H9 (cell line): ENCODE measurements at regions not wholly inside any gene's neighbourhood (a gene's known extent, or its start where the extent isn't known, plus 50 kb on each side); places are given as distances from the start of the nearest gene placed in this dataset.

ENCODE experiments used
- DNase-seq: peaks from one replicate; pipeline ENCODE4 v3.0.0-alpha.2; 2017
- H2AFZ ChIP-seq: one replicate; pipeline ENCODE4 v1.6.1; 2013; ENCODE audit warnings: mild to moderate bottlenecking, low read length, control low read depth, moderate library complexity
- H2AK5ac ChIP-seq: 2 replicates; pipeline ENCODE4 v1.6.1; 2013; ENCODE audit warnings: low read length, control low read depth, mixed read lengths; ENCODE audit not compliant: insufficient read length
- H2BK120ac ChIP-seq: one replicate; pipeline ENCODE4 v1.6.1; 2013; ENCODE audit warnings: low read depth, mild to moderate bottlenecking, low read length, control low read depth, inconsistent platforms; ENCODE audit not compliant: poor library complexity, severe bottlenecking
- H2BK12ac ChIP-seq: 2 replicates; pipeline ENCODE4 v1.6.1; 2013; ENCODE audit warnings: low read length, control low read depth, mixed read lengths, low read depth; ENCODE audit not compliant: insufficient read length
- H2BK15ac ChIP-seq: 2 replicates; pipeline ENCODE4 v1.6.1; 2013; ENCODE audit warnings: low read depth, low read length, control low read depth
- H2BK20ac ChIP-seq: one replicate; pipeline ENCODE4 v1.6.1; 2013; ENCODE audit warnings: low read depth, mild to moderate bottlenecking, low read length, control low read depth, inconsistent platforms; ENCODE audit not compliant: poor library complexity, severe bottlenecking
- H2BK5ac ChIP-seq: 2 replicates; pipeline ENCODE4 v1.6.1; 2013; ENCODE audit warnings: low read length, control low read depth, mixed read lengths; ENCODE audit not compliant: insufficient read length
- H3K14ac ChIP-seq: 2 replicates; pipeline ENCODE4 v1.6.1; 2013; ENCODE audit warnings: low read length, control low read depth; ENCODE audit not compliant: insufficient read depth
- H3K18ac ChIP-seq: 2 replicates; pipeline ENCODE4 v1.6.1; 2013; ENCODE audit warnings: low read depth, mild to moderate bottlenecking, mixed read lengths, low read length, control low read depth; ENCODE audit not compliant: insufficient read length
- H3K23ac ChIP-seq: 2 replicates; pipeline ENCODE4 v1.6.1; 2013; ENCODE audit warnings: low read length, control low read depth, mixed read lengths, low read depth; ENCODE audit not compliant: insufficient read length
- H3K23me2 ChIP-seq: 2 replicates; pipeline ENCODE4 v1.6.1; 2013; ENCODE audit warnings: low read depth, mild to moderate bottlenecking, mixed read lengths, low read length, control low read depth; ENCODE audit not compliant: insufficient read length, poor library complexity, severe bottlenecking
- H3K27ac ChIP-seq: 2 replicates; pipeline ENCODE4 v1.5.1; 2013; ENCODE audit warnings: low read length, control low read depth, mixed read lengths, low read depth; ENCODE audit not compliant: insufficient read length
- H3K27me3 ChIP-seq: 2 replicates; pipeline ENCODE4 v1.6.1; 2013; ENCODE audit warnings: low read length, control low read depth, inconsistent platforms; ENCODE audit not compliant: insufficient read depth
- H3K4ac ChIP-seq: 2 replicates; pipeline ENCODE4 v1.6.1; 2013; ENCODE audit warnings: low read depth, mild to moderate bottlenecking, control low read depth, inconsistent platforms, low read length, moderate library complexity
- H3K4me1 ChIP-seq: 2 replicates; pipeline ENCODE4 v1.6.1; 2013; ENCODE audit warnings: low read length, control low read depth, inconsistent platforms; ENCODE audit not compliant: insufficient read depth
- H3K4me2 ChIP-seq: 2 replicates; pipeline ENCODE4 v1.6.1; 2013; ENCODE audit warnings: low read length, control low read depth, mixed read lengths; ENCODE audit not compliant: insufficient read length, insufficient read depth
- H3K56ac ChIP-seq: 2 replicates; pipeline ENCODE4 v1.6.1; 2013; ENCODE audit warnings: low read depth, mild to moderate bottlenecking, mixed read lengths, low read length, control low read depth; ENCODE audit not compliant: insufficient read length
- H3K79me1 ChIP-seq: 2 replicates; pipeline ENCODE4 v1.6.1; 2013; ENCODE audit warnings: low read depth, mild to moderate bottlenecking, moderate library complexity, low read length, control low read depth, inconsistent platforms; ENCODE audit not compliant: insufficient read depth, poor library complexity, severe bottlenecking
- H3K79me2 ChIP-seq: 2 replicates; pipeline ENCODE4 v1.6.1; 2013; ENCODE audit warnings: low read length, control low read depth, inconsistent platforms; ENCODE audit not compliant: insufficient read depth
- H3K9ac ChIP-seq: 2 replicates; pipeline ENCODE4 v1.6.1; 2013; ENCODE audit warnings: low read length, control low read depth, mixed read lengths; ENCODE audit not compliant: insufficient read length; ENCODE audit errors: extremely low read depth
- H3K9me3 ChIP-seq: one replicate; pipeline ENCODE4 v1.6.1; 2013; ENCODE audit warnings: low read depth, low read length, inconsistent platforms; ENCODE audit not compliant: control insufficient read depth
- H3T11ph ChIP-seq: one replicate; pipeline ENCODE4 v1.6.1; 2013; ENCODE audit warnings: mild to moderate bottlenecking, low read length, control low read depth, inconsistent platforms
- H4K20me1 ChIP-seq: one replicate; pipeline ENCODE4 v1.6.1; 2013; ENCODE audit not compliant: control insufficient read depth, insufficient read length, insufficient read depth
- H4K5ac ChIP-seq: 2 replicates; pipeline ENCODE4 v1.6.1; 2013; ENCODE audit warnings: low read depth, mild to moderate bottlenecking, mixed read lengths, low read length, control low read depth; ENCODE audit not compliant: insufficient read length
- H4K8ac ChIP-seq: replicated peaks from 2 replicates; pipeline ENCODE4 v1.6.1; 2013; ENCODE audit warnings: low read length, control low read depth, mixed read lengths, low read depth; ENCODE audit not compliant: insufficient read length
- H4K91ac ChIP-seq: 2 replicates; pipeline ENCODE4 v1.6.1; 2013; ENCODE audit warnings: low read depth, mild to moderate bottlenecking, moderate library complexity, mixed read lengths, low read length, control low read depth; ENCODE audit not compliant: insufficient read length
- H3K27ac Mint-ChIP-seq, 3 experiments: 2 replicates in 2 of 3; 3 replicates in 1 of 3; pipeline ENCODE4 v1.8.0; 2020 to 2021; ENCODE audit warnings: mixed read lengths in 3 of 3, mild to moderate bottlenecking in 1 of 3, moderate library complexity in 1 of 3
- H3K27me3 Mint-ChIP-seq: 2 replicates; pipeline ENCODE4 v1.8.0; 2021; ENCODE audit warnings: low read depth, mild to moderate bottlenecking, moderate library complexity, mixed read lengths
- H3K36me3 Mint-ChIP-seq, 3 experiments: 2 replicates in 2 of 3; 3 replicates in 1 of 3; pipeline ENCODE4 v1.8.0; 2020 to 2021; ENCODE audit warnings: low read depth in 3 of 3, mixed read lengths in 3 of 3; ENCODE audit not compliant: insufficient read depth in 1 of 3
- H3K4me1 Mint-ChIP-seq, 2 experiments: 2 replicates each; pipeline ENCODE4 v1.8.0; 2020; ENCODE audit warnings: mixed read lengths in 2 of 2
- H3K4me3 Mint-ChIP-seq, 2 experiments: 2 replicates in 1 of 2; 3 replicates in 1 of 2; pipeline ENCODE4 v1.8.0; 2020 to 2021; ENCODE audit warnings: mild to moderate bottlenecking in 2 of 2, mixed read lengths in 2 of 2, moderate library complexity in 1 of 2
- H3K9me3 Mint-ChIP-seq, 2 experiments: 2 replicates in 1 of 2; 3 replicates in 1 of 2; pipeline ENCODE4 v1.8.0; 2020; ENCODE audit warnings: mild to moderate bottlenecking in 2 of 2, mixed read lengths in 2 of 2, moderate library complexity in 1 of 2
- WGBS: extraction: QIAGEN DNeasy Blood & Tissue Kit; methylation state at CpG from one replicate; pipeline ENCODE4 v1.1.7; 2013; ENCODE audit warnings: missing lambda C conversion rate, low lambda C conversion rate, mixed read lengths; ENCODE audit not compliant: insufficient read length; ENCODE audit errors: extremely low coverage; 5-methylcytosine and 5-hydroxymethylcytosine counted together
- TF ChIP-seq, protein P1 (sequence below): fragments of 200-600 bp; sonication (generic); conservative IDR thresholded peaks from 3 replicates; pipeline ENCODE4 v1.8.0; 2021; ENCODE audit warnings: antibody characterized with exemption, mild to moderate bottlenecking

DNA sequence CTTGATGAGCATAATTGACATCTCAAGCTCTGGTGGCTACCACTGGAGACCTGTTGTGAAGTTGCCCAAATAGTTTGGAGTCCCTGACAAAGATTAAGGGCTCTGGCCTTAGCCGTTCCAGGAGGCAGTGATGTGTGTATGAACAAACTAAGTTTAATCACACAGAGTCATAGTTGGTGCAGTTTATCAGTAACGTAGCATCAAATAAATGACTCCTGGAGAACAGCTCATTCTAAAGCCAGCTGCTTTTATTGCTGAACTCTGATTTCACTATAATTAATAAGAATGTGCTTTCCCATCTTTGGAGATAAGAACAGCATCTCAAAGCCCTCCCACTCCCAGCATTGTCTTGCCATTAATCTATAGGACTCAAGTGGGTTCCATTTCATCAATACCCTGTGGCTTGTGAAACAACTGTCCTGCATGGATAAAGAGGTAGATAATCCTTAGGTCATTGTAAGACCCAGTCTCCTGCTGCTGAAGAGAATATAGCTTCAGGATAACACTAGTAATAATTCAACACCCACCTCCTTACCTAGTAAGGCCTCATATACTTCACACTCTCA, 211.4 kb upstream of the THUMPD2 start:
- Histone ChIP-seq H3K18ac (no peak overlapping the region), H3K4ac (no peak overlapping the region), H2BK20ac (no peak overlapping the region), H3K14ac (no peak overlapping the region), H2BK12ac (no peak overlapping the region), H4K8ac (no peak overlapping the region), H2AFZ (no peak overlapping the region), H3T11ph (no peak overlapping the region), H3K9ac (no peak overlapping the region), H2BK15ac (no peak overlapping the region), H4K20me1 (no peaks in the 10 kb centered on the region), H3K4me2 (no peak overlapping the region), H2BK5ac (no peak overlapping the region), H3K79me1 (no peaks in the 10 kb centered on the region), H3K56ac (no peak overlapping the region), H3K4me1 (peaks cover 2% of the 10 kb centered on the region; the same call in 1 of the 2 replicates), H2BK120ac (no peak overlapping the region), H4K5ac (no peak overlapping the region), H3K23me2 (no peaks in the 10 kb centered on the region), H3K27ac (no peak overlapping the region), H3K23ac (no peak overlapping the region), H4K91ac (no peak overlapping the region), H3K9me3 (no peaks in the 10 kb centered on the region), H2AK5ac (no peak overlapping the region), H3K79me2 (no peaks in the 10 kb centered on the region), H3K27me3 (no peaks in the 10 kb centered on the region)
- no peak overlapping the region for H3K27ac Mint-ChIP-seq
- peaks cover 4 to 5% of the 10 kb centered on the region in 2 experiments; a peak in 2 of 5 replicates for H3K9me3 Mint-ChIP-seq
- no CpG with 5 or more reads among the region's 2 CpGs for WGBS
- no peaks in the 10 kb centered on the region for H3K27me3 Mint-ChIP-seq
- H3K36me3 Mint-ChIP-seq: peaks cover 0 to 2% (median 0%) of the 10 kb centered on the region in 3 experiments; a peak in 2 of 7 replicates
- peaks cover 21 to 24% of the 10 kb centered on the region in 2 experiments for H3K4me1 Mint-ChIP-seq
- DNase-seq: no peak
- no peak overlapping the region for H3K4me3 Mint-ChIP-seq
- TF ChIP-seq, protein P1, sequence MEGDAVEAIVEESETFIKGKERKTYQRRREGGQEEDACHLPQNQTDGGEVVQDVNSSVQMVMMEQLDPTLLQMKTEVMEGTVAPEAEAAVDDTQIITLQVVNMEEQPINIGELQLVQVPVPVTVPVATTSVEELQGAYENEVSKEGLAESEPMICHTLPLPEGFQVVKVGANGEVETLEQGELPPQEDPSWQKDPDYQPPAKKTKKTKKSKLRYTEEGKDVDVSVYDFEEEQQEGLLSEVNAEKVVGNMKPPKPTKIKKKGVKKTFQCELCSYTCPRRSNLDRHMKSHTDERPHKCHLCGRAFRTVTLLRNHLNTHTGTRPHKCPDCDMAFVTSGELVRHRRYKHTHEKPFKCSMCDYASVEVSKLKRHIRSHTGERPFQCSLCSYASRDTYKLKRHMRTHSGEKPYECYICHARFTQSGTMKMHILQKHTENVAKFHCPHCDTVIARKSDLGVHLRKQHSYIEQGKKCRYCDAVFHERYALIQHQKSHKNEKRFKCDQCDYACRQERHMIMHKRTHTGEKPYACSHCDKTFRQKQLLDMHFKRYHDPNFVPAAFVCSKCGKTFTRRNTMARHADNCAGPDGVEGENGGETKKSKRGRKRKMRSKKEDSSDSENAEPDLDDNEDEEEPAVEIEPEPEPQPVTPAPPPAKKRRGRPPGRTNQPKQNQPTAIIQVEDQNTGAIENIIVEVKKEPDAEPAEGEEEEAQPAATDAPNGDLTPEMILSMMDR: no peak
